PC-9 (cell line): ENCODE measurements at regions not wholly inside any gene's neighbourhood (a gene's known extent, or its start where the extent isn't known, plus 50 kb on each side); places are given as distances from the start of the nearest gene placed in this dataset.
"Not testable (repeated sequence)": the region's sequence is repeated elsewhere in the genome, so short reads cannot be mapped to it uniquely, and the experiment has no call there.

Source experiments
- BruUV-seq: library from RNA; stranded (reverse); fragments of 400-500 nt; replicated peaks from 2 replicates; lab custom pipeline; 2021; lab: Mats Ljungman, UMichigan
- CTCF ChIA-PET: fragments of 300-600 bp; sonication (Branson Sonifier 250); formaldehyde crosslinking; loops from one replicate; lab custom pipeline; 2022; ENCODE audit warnings: antibody characterized with exemption; lab: Charles Lee
- POLR2A ChIA-PET: fragments of 300-600 bp; sonication (Branson Sonifier 250); formaldehyde crosslinking; loops from one replicate; lab custom pipeline; 2022; ENCODE audit warnings: antibody characterized with exemption; ENCODE audit not compliant: unreplicated experiment; lab: Charles Lee
- DNase-seq, 2 experiments: peaks; one replicate each; pipeline versions ENCODE4 v3.0.0 to v3.0.0-alpha.2; 2015 to 2022; ENCODE audit warnings: mixed read lengths in 1 of 2
- H2AFZ ChIP-seq: fragments of 200-600 bp; sonication (generic); 2 replicates; pipeline ENCODE4 v1.8.1; 2017; ENCODE audit warnings: antibody characterized with exemption
- H3F3A ChIP-seq: fragments of 200-600 bp; sonication (generic); 2 replicates; pipeline ENCODE4 v1.8.1; 2017; ENCODE audit warnings: antibody characterized with exemption, mild to moderate bottlenecking, low read depth; ENCODE audit not compliant: insufficient read depth
- H3K27ac ChIP-seq: fragments of 200-600 bp; sonication (generic); 2 replicates; pipeline ENCODE4 v1.6.1; 2016; ENCODE audit warnings: mixed run types
- H3K27me3 ChIP-seq: fragments of 200-600 bp; sonication (generic); 2 replicates; pipeline ENCODE4 v1.6.1; 2016; ENCODE audit warnings: low read depth, mixed run types; ENCODE audit not compliant: insufficient read depth
- H3K36me3 ChIP-seq: fragments of 200-600 bp; sonication (generic); 2 replicates; pipeline ENCODE4 v1.6.1; 2016; ENCODE audit warnings: low read depth, mixed run types
- H3K4me1 ChIP-seq: fragments of 200-600 bp; sonication (generic); replicated peaks from 2 replicates; pipeline ENCODE4 v1.6.1; 2016; ENCODE audit warnings: mixed run types; ENCODE audit not compliant: insufficient read depth
- H3K4me2 ChIP-seq: fragments of 200-600 bp; sonication (generic); 2 replicates; pipeline ENCODE4 v1.6.1; 2017; ENCODE audit warnings: mixed run types
- H3K4me3 ChIP-seq: fragments of 200-600 bp; sonication (generic); 2 replicates; pipeline ENCODE4 v1.6.1; 2016; ENCODE audit warnings: mixed run types
- H3K79me2 ChIP-seq: fragments of 200-600 bp; sonication (generic); 2 replicates; pipeline ENCODE4 v1.6.1; 2017; ENCODE audit warnings: low read depth, mixed run types
- H3K9me2 ChIP-seq: fragments of 200-600 bp; sonication (generic); 2 replicates; pipeline ENCODE4 v1.8.1; 2017; ENCODE audit warnings: mild to moderate bottlenecking; ENCODE audit not compliant: insufficient read depth
- H3K9me3 ChIP-seq: fragments of 200-600 bp; sonication (generic); 2 replicates; pipeline ENCODE4 v1.8.1; 2016; ENCODE audit warnings: low read depth; ENCODE audit not compliant: insufficient read depth
- H4K20me1 ChIP-seq: fragments of 200-600 bp; sonication (generic); 2 replicates; pipeline ENCODE4 v1.8.1; 2017; ENCODE audit not compliant: insufficient read depth
- CTCF ChIP-seq: fragments of 200-600 bp; sonication (generic); conservative IDR thresholded peaks from 2 replicates; pipeline ENCODE4 v1.6.1; 2017; ENCODE audit warnings: mixed run types, antibody characterized with exemption, mild to moderate bottlenecking, moderate library complexity
- EZH2 ChIP-seq: fragments of 200-600 bp; sonication (generic); IDR thresholded peaks from 2 replicates; pipeline ENCODE4 v1.8.0; 2017; ENCODE audit warnings: antibody characterized with exemption, low read depth
- intact Hi-C: fragments of 100-400 bp; cut with micrococcal nuclease; formaldehyde crosslinking; loops from one replicate; pipeline ENCODE4 v1.10.0; 2022; ENCODE audit not compliant: unreplicated experiment

GRCh38 chr2:101645886-101646285 lies 51.6 kb upstream of the MAP4K4 start:
- H3K4me1 ChIP-seq, H3K36me3 ChIP-seq, H4K20me1 ChIP-seq, BruUV-seq, CTCF ChIA-PET, H3K4me2 ChIP-seq, H3K27me3 ChIP-seq, H3K79me2 ChIP-seq, H3K9me3 ChIP-seq, H3F3A ChIP-seq, intact Hi-C loops, H3K9me2 ChIP-seq, H2AFZ ChIP-seq, H3K4me3 ChIP-seq, H3K27ac ChIP-seq, DNase-seq: not testable (repeated sequence)
- POLR2A ChIA-PET: interaction anchor here (0.7 kb wide), 1 partner anchor 344 kb away, joined by 3 read pairs; no protein-coding TSS in a partner anchor

GRCh38 chr2:101644842-101645383 lies 52.6 kb upstream of the MAP4K4 start:
- ChIA-PET CTCF (no interaction called here), POLR2A (no interaction called here)

GRCh38 chr2:101643004-101643524 lies 54.4 kb upstream of the MAP4K4 start:
- Histone ChIP-seq H3K9me3 (no peaks in the 10 kb centered on the region), H3K36me3 (no peaks in the 10 kb centered on the region), H3K4me2 (no peak overlapping the region), H3K79me2 (no peaks in the 10 kb centered on the region), H4K20me1 (no peaks in the 10 kb centered on the region), H3K27me3 (no peaks in the 10 kb centered on the region), H3K4me1 (no peaks in the 10 kb centered on the region), H3F3A (no peaks in the 10 kb centered on the region), H3K9me2 (no peaks in the 10 kb centered on the region), H3K4me3 (no peak overlapping the region), H3K27ac (no peak overlapping the region), H2AFZ (no peak overlapping the region)
- DNase-seq: no peak
- BruUV-seq: no TSS peak
- CTCF ChIA-PET: no interaction called here
- TF ChIP-seq CTCF (no peak), EZH2 (no peak)
- intact Hi-C loops: no loop called here
- POLR2A ChIA-PET: no interaction called here

More at GRCh38 chr2:101644842-101645383, 52.6 kb upstream of the MAP4K4 start:
- TF ChIP-seq EZH2: no peak
- no peak for TF ChIP-seq CTCF
- Histone ChIP-seq H3K9me3 (no peaks in the 10 kb centered on the region; the same call in 1 of the 2 replicates), H3F3A (no peaks in the 10 kb centered on the region), H3K9me2 (no peaks in the 10 kb centered on the region), H4K20me1 (no peaks in the 10 kb centered on the region), H3K36me3 (no peaks in the 10 kb centered on the region), H3K27ac (no peak overlapping the region), H2AFZ (no peak overlapping the region), H3K4me3 (no peak overlapping the region), H3K79me2 (no peaks in the 10 kb centered on the region), H3K4me1 (no peaks in the 10 kb centered on the region), H3K27me3 (no peaks in the 10 kb centered on the region), H3K4me2 (no peak overlapping the region)
- intact Hi-C loops: no loop called here
- DNase-seq: no peak
- BruUV-seq: no TSS peak
